GM12873 (cell line): ENCODE measurements at regions not wholly inside any gene's neighbourhood (a gene's known extent, or its start where the extent isn't known, plus 50 kb on each side); places are given as distances from the start of the nearest gene placed in this dataset.

ENCODE experiments used
- TF ChIP-seq, protein P1 (sequence below): IDR thresholded peaks from 2 replicates; pipeline ENCODE4 v1.5.1; 2012; ENCODE audit warnings: low read depth, mild to moderate bottlenecking, moderate library complexity, low read length, control low read depth; ENCODE audit not compliant: insufficient read depth; ENCODE audit errors: missing control alignments

DNA sequence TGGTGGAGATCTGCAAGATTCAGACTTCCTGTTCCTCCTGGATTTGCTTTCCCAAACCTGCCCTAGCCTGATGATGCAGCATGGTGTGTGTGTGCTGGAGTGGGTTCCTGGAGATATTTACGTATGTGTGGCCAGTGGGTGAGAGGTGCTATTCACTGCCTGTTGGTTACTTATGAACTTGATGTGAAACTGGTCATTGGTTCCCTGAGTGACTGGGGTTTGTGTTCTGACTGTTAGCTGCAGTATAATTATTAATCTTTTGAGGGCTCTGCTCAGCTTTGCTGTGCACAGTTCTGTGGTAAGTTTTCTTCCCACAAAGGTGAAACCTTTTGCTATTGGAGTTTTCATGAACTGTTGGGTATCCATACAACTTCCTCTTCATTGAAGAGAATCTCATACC lies 541.8 kb upstream of the FBXO33 start:
- TF ChIP-seq, protein P1, sequence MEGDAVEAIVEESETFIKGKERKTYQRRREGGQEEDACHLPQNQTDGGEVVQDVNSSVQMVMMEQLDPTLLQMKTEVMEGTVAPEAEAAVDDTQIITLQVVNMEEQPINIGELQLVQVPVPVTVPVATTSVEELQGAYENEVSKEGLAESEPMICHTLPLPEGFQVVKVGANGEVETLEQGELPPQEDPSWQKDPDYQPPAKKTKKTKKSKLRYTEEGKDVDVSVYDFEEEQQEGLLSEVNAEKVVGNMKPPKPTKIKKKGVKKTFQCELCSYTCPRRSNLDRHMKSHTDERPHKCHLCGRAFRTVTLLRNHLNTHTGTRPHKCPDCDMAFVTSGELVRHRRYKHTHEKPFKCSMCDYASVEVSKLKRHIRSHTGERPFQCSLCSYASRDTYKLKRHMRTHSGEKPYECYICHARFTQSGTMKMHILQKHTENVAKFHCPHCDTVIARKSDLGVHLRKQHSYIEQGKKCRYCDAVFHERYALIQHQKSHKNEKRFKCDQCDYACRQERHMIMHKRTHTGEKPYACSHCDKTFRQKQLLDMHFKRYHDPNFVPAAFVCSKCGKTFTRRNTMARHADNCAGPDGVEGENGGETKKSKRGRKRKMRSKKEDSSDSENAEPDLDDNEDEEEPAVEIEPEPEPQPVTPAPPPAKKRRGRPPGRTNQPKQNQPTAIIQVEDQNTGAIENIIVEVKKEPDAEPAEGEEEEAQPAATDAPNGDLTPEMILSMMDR: no peak

DNA sequence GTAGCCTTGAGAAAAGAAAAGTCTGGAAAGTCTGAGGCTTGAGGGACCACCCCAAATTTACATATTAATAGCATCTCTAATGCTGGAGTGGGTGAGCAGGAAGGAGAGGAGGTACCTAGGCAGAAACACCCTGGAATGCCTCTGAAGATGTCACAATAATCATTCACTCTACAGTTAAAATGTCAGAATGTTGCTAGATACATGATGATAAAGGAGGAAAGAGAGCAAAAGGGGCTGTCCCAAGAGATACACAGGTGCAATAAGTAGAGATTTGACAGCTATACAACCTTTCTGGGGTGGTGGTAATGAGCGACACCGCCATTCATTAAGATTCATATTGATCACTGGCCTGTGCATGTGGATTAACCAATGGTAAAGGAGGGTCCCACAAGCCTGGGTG lies 540.5 kb upstream of the FBXO33 start:
- TF ChIP-seq, protein P1: no peak

DNA sequence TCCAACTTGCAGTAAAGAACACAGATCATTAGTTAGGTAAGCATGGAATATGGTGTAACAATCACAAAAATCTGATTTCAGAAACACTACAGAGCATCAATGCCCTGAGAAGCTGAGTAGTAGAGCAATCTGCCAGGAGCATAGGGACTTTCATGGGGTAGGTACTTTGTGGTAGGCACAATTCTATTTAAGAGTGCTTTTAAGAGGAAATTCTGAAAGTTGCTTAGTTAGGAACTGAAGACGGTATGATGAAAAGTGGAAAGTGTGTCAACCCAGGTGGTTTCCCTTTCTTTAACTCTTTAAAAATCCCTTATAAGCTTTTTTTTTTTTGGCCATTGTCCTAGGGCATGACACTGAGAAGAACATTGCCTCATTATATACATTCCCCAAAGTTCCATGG lies 535.7 kb upstream of the FBXO33 start:
- TF ChIP-seq, protein P1: no peak

DNA sequence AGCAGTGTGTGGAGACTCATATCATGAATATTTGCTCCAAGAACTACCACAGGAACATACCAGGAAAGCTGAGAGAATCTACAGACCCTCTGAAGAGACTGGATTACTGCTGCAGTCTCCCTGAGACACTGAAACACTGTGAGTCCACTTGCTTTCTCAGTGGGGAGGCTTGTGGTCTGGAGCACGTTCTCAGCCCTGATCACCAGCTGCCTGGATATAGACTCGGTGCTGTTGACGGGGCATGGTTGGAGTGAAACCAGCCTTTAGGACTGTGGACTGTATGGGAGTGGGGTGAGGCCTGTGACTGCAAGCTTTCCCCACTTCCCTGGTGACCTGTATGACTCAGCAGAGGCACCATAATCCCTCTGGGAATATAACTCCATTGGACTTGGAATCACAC lies 525.8 kb upstream of the FBXO33 start:
- TF ChIP-seq, protein P1: no peak

DNA sequence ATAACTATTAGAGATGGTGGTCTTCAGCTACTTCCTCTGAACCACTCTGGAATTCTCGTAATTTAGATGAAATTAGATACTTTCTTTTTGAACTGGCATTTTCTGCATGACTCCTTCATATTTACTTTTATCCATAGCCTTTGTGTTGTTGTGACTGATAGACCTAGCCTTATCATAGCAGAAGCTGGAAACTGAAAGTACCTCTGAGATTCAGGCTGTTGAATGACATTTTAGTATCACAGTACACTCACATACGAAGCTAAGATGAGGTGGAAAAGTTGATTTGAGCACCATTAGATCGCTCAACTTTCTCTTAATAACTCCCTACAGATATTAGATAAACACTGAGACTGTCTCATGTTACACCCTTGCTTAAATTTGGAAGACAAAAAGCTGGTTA lies 525.1 kb upstream of the FBXO33 start:
- TF ChIP-seq, protein P1: no peak

DNA sequence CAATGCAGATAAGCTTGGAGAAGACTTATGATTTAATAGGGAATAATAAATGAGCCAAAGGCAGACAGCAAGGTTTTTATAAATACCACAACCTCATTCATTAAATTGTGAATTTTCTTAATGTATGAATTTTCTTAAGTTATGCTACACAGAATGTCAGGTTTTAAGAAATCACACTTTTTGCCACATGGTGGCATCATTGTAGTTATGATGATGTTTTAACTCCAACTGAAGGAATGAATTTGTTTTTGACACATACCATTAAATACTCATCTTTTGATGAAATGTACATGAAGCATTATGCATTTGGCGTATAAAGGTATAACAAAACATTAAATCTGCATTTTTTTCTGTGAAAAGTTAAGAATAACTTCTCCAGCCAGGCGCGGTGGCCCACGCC lies 524.1 kb upstream of the FBXO33 start:
- TF ChIP-seq, protein P1: no peak

DNA sequence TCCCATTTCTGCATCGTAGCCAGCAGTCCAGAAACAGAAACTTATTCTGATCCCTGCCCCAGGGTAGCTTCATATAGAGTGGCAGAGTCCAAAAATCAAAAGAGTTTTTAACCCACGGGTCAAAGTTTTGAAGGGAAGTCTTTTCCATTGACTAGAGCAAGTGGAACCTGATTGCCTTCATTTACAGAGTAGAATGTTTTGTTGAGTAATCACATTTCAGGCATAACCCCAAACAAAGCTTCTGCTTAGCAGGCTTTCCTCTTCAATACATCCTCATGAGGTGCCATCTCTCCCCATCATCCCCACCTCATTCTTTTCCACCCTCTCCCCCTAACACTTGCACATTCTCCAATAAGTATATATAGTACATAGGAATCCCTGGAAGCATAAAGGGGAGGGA lies 516.0 kb upstream of the FBXO33 start:
- TF ChIP-seq, protein P1: no peak
